Endothelial cell of umbilical vein (primary cell): ENCODE measurements at regions not wholly inside any gene's neighbourhood (a gene's known extent, or its start where the extent isn't known, plus 50 kb on each side); places are given as distances from the start of the nearest gene placed in this dataset.

Source experiments
- CTCF ChIP-seq, 2 donors: IDR thresholded peaks; 1 replicate in 1 of 2; 2 replicates in 1 of 2; pipeline ENCODE4 v1.5.1; 2011; ENCODE audit warnings: low read length in 2 of 2, mild to moderate bottlenecking in 2 of 2, moderate library complexity in 2 of 2, control low read depth in 1 of 2, inconsistent platforms in 1 of 2, low read depth in 1 of 2; ENCODE audit not compliant: insufficient read depth in 1 of 2; ENCODE audit errors: extremely low read depth in 1 of 2
- POLR2A ChIP-seq: IDR thresholded peaks from 2 replicates; pipeline ENCODE4 v1.6.1; 2012; ENCODE audit warnings: low read depth, mild to moderate bottlenecking, control low read depth, low read length
- POLR2AphosphoS5 ChIP-seq: IDR thresholded peaks from 2 replicates; pipeline ENCODE4 v1.6.1; 2012; ENCODE audit warnings: low read depth, mild to moderate bottlenecking, control low read depth, low read length, moderate library complexity; ENCODE audit not compliant: insufficient read depth

- TF ChIP-seq CTCF (IDR thresholded peaks at IDR 0.05; ENCODE audit: extremely low read depth in 1 of 2, insufficient read depth in 1 of 2, low read depth in 1 of 2, low read length in 2 of 2) (no peak), POLR2AphosphoS5 (no peak), POLR2A (no peak)
Measured at GRCh38 chrX:144901521-144901920, 345.8 kb upstream of the SPANXN1 start.
